ENCODE measurements at regions not wholly inside any gene's neighbourhood (a gene's known extent, or its start where the extent isn't known, plus 50 kb on each side); places are given as distances from the start of the nearest gene placed in this dataset.

DNA sequence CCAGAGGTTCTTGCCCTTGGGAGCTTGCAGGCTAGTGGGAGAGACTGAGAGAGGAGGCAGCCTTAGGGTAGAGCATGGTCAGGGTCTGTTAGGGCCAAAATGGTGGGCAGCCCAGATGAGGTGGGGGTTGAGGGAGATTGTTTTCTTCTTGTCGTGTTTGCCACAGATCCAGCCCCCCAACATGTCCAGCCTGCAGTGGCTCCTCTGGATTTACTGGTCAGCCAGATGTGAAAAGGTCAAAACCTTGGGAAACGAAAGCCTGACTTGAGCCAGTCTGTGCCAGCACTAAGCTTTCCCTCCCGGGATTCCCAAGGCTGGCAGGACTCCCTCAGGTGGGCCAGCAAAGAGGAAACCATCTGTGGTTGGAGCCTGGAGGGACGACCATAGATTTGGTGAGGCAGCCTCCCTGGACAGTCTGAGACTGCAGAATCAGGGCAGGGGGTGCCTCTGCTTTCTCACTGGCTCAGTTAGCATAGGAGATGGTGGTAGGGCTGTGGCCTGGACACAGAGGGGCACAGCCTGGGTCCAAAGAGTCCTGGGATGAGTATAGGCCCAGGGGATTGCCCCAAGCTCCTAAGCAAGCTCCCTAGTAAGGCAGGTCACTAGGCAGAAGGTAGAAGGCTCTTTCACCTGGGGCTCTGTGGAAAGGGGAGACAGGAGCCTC, 51.2 kb upstream of the PRR23C start:
- intact Hi-C loops (cut with micrococcal nuclease) = no loop called here

DNA sequence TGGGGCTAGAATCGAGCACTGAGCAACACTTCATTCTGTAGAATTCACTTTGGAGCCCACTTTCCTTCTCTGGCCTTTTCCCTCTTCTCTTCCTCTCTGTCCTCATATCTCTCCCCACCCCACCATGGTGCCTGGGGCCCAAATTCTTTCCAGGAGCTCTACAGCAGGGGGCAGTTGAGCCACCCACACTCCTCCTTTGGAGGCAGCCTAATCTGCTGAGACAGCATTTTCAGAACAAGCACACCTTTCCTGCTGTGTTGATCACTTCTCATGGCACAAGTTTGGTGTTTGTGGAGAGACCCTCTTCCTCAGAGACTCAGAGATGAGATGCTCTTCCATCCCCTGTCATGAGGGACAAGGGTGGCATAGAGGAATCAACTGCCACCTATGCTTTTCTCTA, 52.0 kb upstream of the PRR23C start:
- intact Hi-C loops (cut with micrococcal nuclease) = no loop called here

DNA sequence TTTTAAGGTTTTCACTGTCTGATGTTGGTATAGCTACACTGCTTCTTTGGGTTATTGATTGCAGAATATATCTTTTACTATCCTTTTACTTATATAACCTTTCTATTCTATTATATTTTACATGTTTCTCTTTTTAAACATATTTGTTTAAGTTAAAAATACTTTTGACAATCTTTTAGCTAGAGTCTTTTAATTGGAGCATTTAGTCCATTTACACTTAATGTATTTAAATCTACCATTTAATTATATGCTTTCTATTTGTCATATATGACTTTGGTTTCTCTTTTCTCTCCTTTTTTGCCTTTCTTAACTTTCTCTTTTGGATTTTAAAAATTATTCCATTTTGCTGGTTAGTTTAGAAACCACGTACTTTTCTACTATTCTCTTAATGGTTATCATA, 53.7 kb upstream of the PRR23C start:
- intact Hi-C loops (cut with micrococcal nuclease) = no loop called here

DNA sequence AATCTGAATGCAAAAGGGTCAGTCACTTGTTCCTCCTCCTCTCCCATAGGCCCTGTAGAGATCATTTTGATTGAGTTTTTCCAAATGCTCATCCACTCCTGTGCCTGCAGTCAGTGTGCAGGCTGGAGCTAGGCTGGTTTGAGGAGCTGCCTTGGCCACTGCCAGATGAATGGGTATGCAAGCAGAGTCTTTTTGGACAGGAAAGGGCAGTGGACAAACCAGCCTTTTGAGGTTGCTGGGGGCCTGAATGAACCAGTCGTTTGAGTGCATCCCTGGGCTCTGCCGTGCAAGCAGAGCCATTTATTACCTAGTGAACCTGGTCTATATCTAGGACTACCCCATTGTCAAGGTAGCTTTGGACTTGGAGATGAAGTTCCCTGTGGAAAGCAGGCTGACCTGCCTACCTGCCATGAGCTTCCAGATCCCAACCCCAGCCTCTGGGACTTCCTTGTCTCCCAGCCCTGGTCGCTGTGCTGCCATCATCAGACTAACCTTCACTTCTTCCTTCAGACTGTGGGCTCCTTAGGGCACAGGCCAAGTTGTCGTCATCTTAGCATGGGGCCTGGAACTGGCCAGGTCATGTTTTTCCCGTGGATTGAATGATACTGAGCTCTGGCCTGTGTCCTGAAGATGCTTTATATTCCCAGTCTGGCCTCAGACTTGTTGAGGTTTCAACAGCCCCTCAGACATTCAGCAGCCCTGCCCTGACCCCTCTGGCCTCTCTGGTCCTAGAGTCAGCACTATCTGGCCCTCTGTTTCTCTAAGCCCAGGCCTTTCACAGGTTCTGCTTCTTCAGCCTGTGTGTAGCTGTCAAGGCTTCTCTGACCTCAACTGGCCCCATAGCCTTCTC, 55.5 kb upstream of the PRR23C start:
- intact Hi-C loops (cut with micrococcal nuclease) = no loop called here

DNA sequence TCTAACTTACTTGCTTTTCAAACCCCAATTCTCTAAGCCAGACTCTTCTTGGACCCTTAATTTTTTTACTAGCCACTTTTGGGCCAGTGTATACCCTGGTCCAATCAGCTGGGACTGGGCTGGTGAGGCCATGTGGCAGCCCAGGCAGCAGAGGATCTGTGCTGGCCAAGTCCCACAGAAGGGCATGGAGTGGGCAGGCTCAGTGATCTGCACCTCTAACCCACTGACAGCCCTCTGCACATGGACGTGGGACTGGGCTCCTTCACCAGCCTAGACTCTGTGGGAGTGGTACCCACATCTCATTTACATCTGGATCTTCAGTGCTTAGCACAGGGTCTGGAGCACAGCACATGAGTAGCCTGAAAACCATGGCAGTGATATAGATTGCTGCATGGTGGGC, 56.1 kb upstream of the PRR23C start:
- intact Hi-C loops (cut with micrococcal nuclease) = no loop called here

DNA sequence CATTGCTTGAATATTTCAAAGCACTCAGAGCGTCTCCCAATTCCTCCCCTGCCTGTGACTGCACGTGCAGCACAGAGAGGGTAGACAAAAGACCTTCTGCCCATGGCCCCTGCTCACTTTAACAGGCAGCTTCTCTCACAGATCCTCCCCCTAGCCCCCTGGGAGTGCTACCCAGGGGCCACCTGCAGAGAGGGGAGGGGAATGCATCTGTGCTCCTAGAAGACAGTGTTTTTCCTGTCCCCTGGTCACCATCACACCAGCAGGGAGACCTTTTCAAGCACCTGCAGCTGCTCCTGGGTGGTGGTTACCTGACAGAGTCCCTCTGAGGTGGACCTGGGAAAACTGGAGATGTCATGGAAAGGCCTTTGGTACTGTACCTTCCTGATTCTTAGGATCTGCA, 56.7 kb upstream of the PRR23C start:
- intact Hi-C loops (cut with micrococcal nuclease) = no loop called here

DNA sequence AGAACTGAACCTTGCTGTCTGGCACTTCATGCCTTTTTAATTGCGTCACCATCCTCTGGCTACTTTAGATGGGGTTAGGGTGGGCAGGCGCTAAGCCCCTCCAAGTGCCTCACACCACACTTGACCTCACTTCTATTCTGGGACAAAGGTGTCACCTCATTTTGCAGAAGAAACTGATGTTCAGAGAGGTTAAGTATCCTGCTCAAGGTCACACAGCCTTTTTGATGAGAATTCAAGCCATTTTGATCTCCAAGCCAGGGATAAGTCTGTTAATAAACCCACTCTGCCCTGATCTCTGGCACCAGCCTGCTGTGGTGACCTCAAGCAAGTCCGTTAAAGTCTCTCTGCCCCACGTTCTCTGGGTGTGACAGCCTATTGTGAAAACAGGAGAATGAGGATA, 58.8 kb upstream of the PRR23C start:
- intact Hi-C loops (cut with micrococcal nuclease) = no loop called here

DNA sequence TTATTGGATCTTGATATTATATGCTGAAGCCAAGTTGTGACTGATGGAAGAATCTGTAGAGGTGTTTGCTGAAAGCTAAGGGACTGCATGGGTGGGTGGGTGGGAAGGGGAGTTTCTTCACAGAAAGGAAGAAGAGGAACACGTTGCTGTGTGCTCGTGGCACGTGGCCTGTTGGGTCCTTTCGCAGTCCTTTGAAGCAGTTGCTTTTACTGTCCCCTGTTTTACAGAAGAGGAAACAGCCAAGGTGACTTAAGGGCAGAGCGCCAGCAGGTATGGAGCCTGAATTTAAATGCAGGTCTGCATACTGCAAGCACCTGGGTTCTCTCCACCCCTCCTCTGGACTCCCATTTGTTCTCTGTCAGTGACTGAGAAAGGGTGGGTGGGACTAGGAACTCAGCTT, 59.4 kb upstream of the PRR23C start:
- intact Hi-C loops (cut with micrococcal nuclease) = no loop called here

DNA sequence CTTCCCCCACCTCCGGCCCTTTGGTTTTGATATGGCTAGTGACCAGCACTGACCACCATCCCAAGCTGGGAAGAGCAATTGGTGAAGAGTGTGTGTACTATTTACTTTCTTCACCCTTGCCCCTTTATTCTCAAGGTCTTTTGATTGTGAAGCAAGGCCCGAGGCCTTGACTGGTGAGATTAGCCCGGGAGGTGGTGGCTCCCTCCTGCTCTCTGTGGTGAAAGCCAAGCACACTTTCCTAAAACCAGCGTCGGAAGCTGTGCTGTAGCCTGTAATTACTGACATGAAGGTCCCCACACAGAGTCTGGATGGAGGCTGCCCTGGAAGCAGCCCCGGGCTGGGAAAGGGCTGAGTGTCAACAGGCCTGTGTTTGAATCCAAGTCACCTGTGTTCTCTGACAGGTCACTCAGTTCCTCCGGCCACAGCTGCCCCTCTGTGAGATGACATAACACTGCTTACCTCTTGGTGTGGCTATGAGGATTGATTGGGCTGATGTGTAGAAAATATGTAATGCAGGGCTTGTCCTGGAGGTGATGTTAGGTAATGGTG, 60.5 kb upstream of the PRR23C start:
- intact Hi-C loops (cut with micrococcal nuclease) = no loop called here

DNA sequence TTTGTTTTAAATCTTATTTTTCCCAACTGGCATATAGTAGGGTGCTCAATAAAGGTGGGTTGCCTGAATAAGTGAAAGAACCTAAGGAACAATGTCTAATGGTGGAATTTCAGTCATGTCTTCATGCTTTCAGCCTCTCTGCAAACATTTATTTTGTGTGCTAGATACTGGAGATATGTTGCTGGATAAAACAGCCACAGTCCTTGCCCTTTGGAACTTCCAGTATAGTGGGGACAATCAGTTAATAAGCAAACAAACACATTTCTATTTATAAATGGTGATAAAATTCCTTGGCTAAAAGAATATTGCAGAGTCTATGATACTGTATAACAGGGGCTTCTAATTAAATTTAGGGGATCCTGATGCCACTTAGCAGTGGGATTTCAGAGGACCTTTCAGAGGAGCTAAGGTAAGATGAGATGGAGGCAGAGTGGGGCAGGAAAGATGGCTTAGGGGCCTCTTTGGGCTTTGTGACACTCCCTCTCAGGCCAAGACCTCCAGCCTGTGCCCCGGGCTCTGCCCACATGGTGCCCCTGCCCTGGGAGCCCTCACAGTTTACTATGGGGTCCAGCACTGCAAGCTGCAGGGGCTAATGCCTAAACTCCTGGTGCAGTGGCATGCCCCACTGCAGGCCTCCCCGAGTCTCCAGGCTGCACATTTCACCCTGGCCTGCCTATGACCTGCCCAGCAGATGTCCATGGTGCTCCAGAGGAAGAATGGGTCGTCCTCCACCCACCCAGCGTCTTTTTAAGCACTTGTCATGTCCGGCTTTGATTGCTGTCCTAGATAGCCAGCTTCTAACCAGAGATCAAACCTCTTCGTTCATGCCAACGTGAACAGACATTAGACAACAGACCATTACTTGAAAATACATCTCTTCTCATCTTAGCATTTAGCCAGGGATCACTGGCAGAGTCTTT, 61.6 kb upstream of the PRR23C start:
- intact Hi-C loops (cut with micrococcal nuclease) = no loop called here

DNA sequence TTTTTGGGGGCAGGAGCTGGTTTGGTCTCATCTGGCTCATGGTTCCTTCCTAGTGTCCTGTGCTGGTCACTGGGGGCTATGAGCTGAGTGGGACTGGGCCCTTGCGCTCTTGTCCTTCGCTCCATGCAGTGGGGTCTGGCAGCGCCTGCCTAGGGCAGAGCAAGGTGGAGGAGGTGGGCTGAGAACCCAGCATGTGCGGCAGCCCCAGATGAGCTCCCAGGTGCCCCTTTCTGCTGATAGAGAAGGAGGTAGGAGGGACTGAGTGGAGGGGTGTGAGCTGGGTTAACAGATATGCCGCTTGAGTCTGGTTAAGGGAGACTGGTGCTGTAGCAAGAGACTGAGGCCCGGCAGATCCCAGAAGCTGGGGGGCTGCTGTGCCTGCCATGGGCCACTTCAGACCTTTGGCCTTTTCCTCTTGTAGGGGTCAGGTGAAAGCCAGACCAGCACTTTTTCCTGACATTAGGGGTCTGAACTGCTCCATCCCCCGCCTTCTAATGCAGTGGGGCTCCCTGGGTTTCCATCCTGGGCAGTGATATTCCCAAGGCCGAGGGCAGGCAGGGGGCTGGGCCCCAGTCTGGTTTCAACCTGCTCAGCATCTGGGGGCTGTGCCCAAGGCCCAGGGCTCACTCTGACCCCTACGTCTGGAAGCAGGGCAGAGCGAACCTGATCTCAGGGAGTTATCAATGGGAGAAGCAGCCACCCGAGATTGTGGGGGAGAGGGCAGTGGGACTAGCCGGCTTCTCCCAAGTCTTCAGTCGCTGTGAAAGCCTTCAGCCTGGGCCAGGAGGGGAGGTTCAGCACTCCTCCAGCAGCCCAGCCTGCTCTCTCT, 62.9 kb upstream of the PRR23C start:
- intact Hi-C loops (cut with micrococcal nuclease) = no loop called here

DNA sequence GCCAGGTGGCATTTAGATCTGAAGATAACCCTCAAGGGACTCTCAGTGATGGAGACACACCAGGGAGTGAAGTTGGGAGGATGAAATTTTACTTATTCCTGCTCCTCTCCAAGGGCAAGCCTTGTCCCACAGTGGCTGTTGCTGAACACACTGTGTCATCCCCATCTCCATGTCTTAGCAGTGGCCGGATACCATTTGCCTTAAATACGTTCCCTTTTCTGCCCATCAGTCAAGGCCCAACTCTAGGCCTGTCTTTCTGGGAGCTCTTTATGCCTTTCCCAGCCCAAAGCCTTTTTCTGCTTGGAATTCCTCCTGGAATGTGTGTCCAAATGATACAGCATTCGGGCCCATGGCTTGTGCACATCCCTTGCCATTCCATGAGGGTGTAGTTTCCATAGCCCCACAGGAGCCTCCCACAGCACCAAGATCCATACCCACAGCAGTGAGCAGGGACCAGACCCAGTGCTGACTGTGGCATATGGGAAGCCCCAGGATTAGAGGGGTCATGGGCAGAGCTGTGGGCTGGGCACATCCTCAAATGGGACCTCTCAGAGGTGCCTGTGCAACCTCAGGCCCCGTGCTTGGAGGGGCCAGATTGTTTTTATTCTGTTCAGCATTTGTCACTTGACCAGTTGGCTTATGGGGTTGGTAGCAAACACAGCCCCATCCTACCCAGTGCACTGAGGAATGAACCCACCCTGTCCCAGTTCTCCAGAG, 63.7 kb upstream of the PRR23C start:
- intact Hi-C loops (cut with micrococcal nuclease) = no loop called here

DNA sequence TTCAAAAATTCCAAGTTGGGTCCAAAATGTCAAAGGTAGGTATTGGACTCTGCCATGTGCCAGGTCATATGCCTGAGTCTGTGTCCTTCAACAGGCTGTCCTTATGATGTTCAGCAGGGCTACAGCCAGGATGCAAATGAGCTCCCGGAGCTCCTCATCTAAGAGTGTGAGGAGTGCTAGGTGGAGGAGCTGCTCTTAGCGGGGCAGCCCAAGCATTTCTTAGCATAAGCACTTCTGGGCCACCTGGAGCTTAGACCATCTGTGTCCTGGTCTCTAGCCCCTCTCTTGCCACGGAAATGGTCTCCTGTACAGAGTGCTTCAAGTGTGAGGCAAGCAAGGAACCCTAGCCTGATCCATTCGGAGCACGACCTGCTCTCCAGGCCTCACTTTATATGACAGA, 64.6 kb upstream of the PRR23C start:
- intact Hi-C loops (cut with micrococcal nuclease) = no loop called here

DNA sequence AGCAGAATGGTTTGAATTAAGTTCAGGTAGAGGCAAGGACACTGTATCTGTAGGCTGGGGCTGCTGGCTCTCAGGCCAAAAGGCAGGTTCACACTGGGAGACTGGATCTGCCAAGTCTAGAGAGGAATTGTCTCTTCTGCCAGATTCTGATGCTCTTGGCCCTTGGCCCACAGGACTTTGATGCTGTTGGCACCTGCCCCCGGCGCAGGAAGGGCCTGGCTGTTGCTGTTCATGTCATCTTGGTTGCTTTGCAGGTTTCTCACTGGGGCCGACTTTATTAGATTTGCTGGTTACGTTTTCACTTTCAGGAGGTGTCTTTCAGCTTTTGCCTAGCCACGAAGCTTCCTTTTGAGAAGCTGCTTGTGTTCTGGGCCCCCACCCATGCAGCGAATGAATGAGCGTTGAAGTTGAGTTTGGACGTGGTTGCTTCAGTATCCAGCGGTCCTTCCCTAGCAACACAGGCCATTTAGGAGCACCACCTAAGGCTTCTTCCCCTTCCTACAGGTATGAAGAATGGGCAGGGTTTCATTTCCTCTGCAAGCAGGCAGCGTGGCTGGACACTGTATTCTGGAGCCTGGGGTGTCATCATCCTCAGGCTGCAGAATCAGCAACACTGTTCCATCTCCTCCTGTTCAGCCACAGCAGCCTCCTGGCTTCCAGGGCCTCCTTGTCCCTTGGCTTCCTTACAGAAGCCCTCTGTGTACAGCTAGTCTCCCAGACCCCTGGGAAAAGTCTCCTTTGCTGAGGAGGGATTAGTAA, 65.6 kb upstream of the PRR23C start:
- intact Hi-C loops (cut with micrococcal nuclease) = loop anchor here (5.0 to 10.0 kb wide), 5 partner anchors 173 to 925 kb away; partner anchors contain the start of genes ARMC8, CEP70 and COPB2

DNA sequence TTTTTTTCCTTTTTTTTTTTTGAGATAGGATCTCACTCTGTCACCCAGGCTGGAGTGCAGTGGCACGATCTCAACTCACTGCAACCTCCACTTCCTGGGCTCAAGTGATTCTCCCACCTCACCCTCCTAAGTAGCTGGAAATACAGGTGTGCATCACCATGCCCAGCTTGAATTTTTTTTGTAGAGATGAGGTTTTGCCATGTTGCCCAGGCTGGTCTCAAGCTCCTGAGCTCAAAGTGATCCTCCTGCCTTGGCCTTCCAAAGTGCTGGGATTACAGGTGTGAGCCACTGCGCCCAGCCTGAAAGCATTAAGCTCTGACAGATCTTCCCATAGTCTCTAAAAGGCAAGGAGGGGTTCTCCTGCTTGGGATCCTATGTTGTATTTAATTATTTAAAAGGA, 66.2 kb upstream of the PRR23C start:
- intact Hi-C loops (cut with micrococcal nuclease) = loop anchor here (5.0 to 10.0 kb wide), 5 partner anchors 174 to 926 kb away; partner anchors contain the start of genes ARMC8, CEP70 and COPB2

DNA sequence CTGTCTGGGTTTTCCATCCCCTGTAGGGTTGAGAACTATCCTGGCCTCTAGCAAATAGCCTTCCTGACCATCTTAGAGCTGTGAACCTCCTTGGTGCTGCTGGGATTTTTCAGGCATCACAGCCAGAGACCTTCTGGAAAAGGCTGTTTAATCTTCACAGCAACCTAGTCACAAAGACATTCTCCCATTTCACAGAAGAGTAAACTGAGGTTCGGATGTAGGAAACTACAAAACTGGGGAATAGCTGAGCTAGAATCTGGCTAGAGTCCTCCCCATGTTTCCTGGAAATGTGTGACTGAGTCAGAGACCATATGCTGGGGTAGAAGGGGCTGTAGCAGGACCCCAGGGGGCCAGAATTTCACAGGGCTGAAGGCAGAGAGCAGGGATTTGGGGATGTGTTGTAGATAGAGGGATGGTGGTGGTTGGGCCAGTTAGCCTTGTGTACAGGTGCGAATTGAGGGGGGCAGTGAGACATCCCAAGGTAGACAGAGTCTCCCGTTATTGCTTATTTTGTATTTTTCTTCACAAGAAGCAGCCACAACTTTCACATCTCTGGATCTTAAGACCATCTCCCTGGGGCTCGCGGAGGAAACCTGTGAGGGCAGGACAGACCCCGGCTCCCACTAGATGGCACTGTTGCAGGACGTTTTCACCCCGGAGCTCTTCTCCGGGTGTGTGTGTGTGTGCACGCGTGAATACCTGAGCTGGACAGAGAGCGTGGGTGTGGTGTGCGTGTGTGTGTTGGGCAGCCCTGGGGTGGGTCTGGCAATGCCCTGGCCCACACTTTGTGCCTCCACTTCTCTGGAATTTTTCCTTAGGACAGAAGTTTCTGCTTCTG, 66.9 kb upstream of the PRR23C start:
- intact Hi-C loops (cut with micrococcal nuclease) = loop anchor here (1.0 to 10.0 kb wide), 7 partner anchors 91 to 927 kb away; partner anchors contain the start of genes ARMC8, CEP70 and COPB2

DNA sequence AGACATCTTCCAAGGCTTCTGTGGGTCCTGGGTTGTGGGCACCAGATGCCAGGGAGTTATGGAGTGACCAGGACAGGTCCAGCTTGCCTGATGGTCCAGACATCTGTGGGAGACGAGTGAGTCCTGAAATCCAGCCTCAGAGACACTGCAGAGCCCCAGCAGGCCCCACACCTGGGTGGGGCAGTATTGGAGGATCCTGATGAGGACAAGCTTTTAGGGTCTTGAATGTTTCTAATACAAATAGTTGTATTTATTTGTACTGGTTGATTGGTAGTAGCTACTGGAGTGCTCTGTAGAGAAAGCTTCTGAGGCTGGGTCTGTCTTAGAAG, 67.5 kb upstream of the PRR23C start:
- intact Hi-C loops (cut with micrococcal nuclease) = loop anchor here (1.0 to 10.0 kb wide), 7 partner anchors 90 to 927 kb away; partner anchors contain the start of genes ARMC8, CEP70 and COPB2
